T-cell (primary cell): ENCODE measurements at regions not wholly inside any gene's neighbourhood (a gene's known extent, or its start where the extent isn't known, plus 50 kb on each side); places are given as distances from the start of the nearest gene placed in this dataset.
A peak's percentile ranks its signal among the peaks of the same experiment; 100 is the strongest.

ENCODE experiments used
- ATAC-seq, 4 experiments: fragments of 200-7000 bp in 3 of 4; fragments of 150-1000 bp in 1 of 4; cut with Tn5 transposase; replicated peaks in 1 of 4; 1 replicate in 3 of 4; 2 replicates in 1 of 4; pipeline ENCODE4 v1.10.0; 2021; ENCODE audit warnings: moderate library complexity in 3 of 4, mild to moderate bottlenecking in 2 of 4, moderate number of reproducible peaks in 1 of 4
- CTCF ChIA-PET, 2 donors: fragments of 300-600 bp; sonication (Branson Sonifier 250); formaldehyde crosslinking; loops; one replicate each; lab custom pipeline; 2022; ENCODE audit warnings: antibody characterized with exemption in 2 of 2; lab: Charles Lee
- POLR2A ChIA-PET, 2 donors: fragments of 300-600 bp; sonication (Branson Sonifier 250); formaldehyde crosslinking; loops; one replicate each; lab custom pipeline; 2022; ENCODE audit warnings: antibody characterized with exemption in 2 of 2; lab: Charles Lee
- DNase-seq, 35 experiments: peaks; one replicate each; pipeline versions ENCODE4 v3.0.0 to v3.0.0-alpha.2; 2013 to 2023
- H3K27ac ChIP-seq: one replicate; pipeline ENCODE4 v1.5.1; 2013; ENCODE audit warnings: low read length
- H3K27me3 ChIP-seq, 2 experiments: replicated peaks in 1 of 2; 1 replicate in 1 of 2; 2 replicates in 1 of 2; pipeline versions ENCODE4 v1.6.1 to v1.7.0; 2013; ENCODE audit warnings: low read length in 1 of 2, mixed read lengths in 1 of 2; ENCODE audit not compliant: control insufficient read depth in 2 of 2, insufficient read depth in 2 of 2; ENCODE audit errors: extremely low read depth in 1 of 2
- H3K36me3 ChIP-seq, 2 donors: 1 replicate in 1 of 2; 2 replicates in 1 of 2; pipeline versions ENCODE4 v1.6.1 to v1.7.0; 2013; ENCODE audit warnings: low read length in 1 of 2; ENCODE audit not compliant: control insufficient read depth in 2 of 2, insufficient read depth in 1 of 2; ENCODE audit errors: extremely low read depth in 1 of 2
- H3K4me1 ChIP-seq, 2 experiments: 1 replicate in 1 of 2; 2 replicates in 1 of 2; pipeline versions ENCODE4 v1.6.1 to v1.7.0; 2013; ENCODE audit warnings: low read length in 2 of 2, mixed read lengths in 1 of 2; ENCODE audit not compliant: insufficient read depth in 2 of 2, control insufficient read depth in 1 of 2; ENCODE audit errors: extremely low read depth in 1 of 2
- H3K4me3 ChIP-seq, 2 donors: 1 replicate in 1 of 2; 2 replicates in 1 of 2; pipeline versions ENCODE4 v1.5.1 to v1.7.0; 2013; ENCODE audit warnings: mild to moderate bottlenecking in 2 of 2, low read length in 1 of 2, moderate library complexity in 1 of 2; ENCODE audit not compliant: control insufficient read depth in 1 of 2; ENCODE audit errors: extremely low read depth in 1 of 2
- H3K9me3 ChIP-seq: 2 replicates; pipeline ENCODE4 v1.7.0; 2013
- H3K27ac Mint-ChIP-seq, 2 donors: one replicate each; pipeline ENCODE4 v1.8.0; 2020 to 2021; ENCODE audit warnings: mild to moderate bottlenecking in 2 of 2, mixed read lengths in 2 of 2
- H3K27me3 Mint-ChIP-seq, 2 donors: one replicate each; pipeline ENCODE4 v1.8.0; 2021 to 2022; ENCODE audit warnings: mixed read lengths in 2 of 2
- H3K36me3 Mint-ChIP-seq: one replicate; pipeline ENCODE4 v1.8.0; 2021; ENCODE audit warnings: mixed read lengths
- H3K4me1 Mint-ChIP-seq, 3 donors: one replicate each; pipeline ENCODE4 v1.8.0; 2020 to 2022; ENCODE audit warnings: mixed read lengths in 3 of 3, mild to moderate bottlenecking in 1 of 3
- H3K4me3 Mint-ChIP-seq, 3 donors: one replicate each; pipeline ENCODE4 v1.8.0; 2020 to 2022; ENCODE audit warnings: mild to moderate bottlenecking in 3 of 3, mixed read lengths in 3 of 3, moderate library complexity in 3 of 3
- H3K9me3 Mint-ChIP-seq, 3 donors: one replicate each; pipeline ENCODE4 v1.8.0; 2020 to 2022; ENCODE audit warnings: mixed read lengths in 3 of 3
- WGBS: methylation state at CpG from one replicate; pipeline ENCODE4 v1.1.5; 2013; ENCODE audit warnings: missing lambda C conversion rate; ENCODE audit not compliant: insufficient coverage; 5-methylcytosine and 5-hydroxymethylcytosine counted together

- Mint-ChIP-seq H3K36me3 (no peaks in the 10 kb centered on the region), H3K27ac (no peak overlapping the region), H3K9me3 (no peaks in the 10 kb centered on the region), H3K4me1 (no peaks in the 10 kb centered on the region), H3K27me3 (peaks cover 20 to 29% of the 10 kb centered on the region in 2 donors), H3K4me3 (no peak overlapping the region)
- Histone ChIP-seq H3K4me3 (no peak overlapping the region), H3K27me3 (peaks cover 5 to 6% of the 10 kb centered on the region in 2 experiments), H3K4me1 (no peaks in the 10 kb centered on the region), H3K36me3 (no peaks in the 10 kb centered on the region), H3K9me3 (no peaks in the 10 kb centered on the region), H3K27ac (no peak overlapping the region)
- 17% methylated on average over 6 of the region's 7 CpGs for WGBS
- peak in 1 of 35 experiments; percentile 3 for DNase-seq
- ATAC-seq = no peak
- ChIA-PET CTCF (no interaction called here), POLR2A (no interaction called here)
These were observed 95.2 kb downstream of the APTX start for GRCh38 chr9:32906213-32906612.

DNA sequence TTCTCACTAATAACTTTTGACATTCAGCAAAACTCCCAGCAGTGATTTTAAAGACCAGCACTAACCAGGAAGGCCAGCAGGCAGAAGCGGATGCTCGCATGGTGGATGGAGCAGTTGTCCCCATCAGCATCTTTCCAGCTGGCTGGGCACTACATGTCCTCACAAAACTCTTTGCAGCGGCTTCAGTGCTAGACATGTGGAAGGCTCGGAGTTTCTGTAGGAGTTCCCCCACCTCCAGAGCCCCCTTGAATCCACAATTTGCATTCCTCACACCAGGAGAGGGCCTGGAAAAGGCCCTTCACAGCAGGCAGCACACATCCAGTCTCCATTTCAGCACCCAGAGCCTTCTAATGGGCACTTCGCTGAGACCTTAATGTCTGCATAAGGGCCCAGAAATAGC lies 85.6 kb downstream of the APTX start:
- POLR2A ChIA-PET = no interaction called here
- H3K4me3 ChIP-seq = no peak overlapping the region
- Mint-ChIP-seq H3K36me3 (no peaks in the 10 kb centered on the region), H3K4me3 (no peak overlapping the region), H3K4me1 (no peaks in the 10 kb centered on the region), H3K27me3 (peaks cover 3 to 8% of the 10 kb centered on the region in 2 donors), H3K27ac (no peak overlapping the region), H3K9me3 (no peaks in the 10 kb centered on the region)
- ATAC-seq (no peak), DNase-seq (no peak)
- H3K9me3 ChIP-seq = no peaks in the 10 kb centered on the region
- H3K36me3 ChIP-seq = no peaks in the 10 kb centered on the region
- WGBS = 83% methylated on average over 3 of the region's 5 CpGs
- H3K27ac ChIP-seq = no peak overlapping the region
- no peaks in the 10 kb centered on the region for H3K4me1 ChIP-seq
- CTCF ChIA-PET = no interaction called here
- H3K27me3 ChIP-seq = peaks cover 3% of the 10 kb centered on the region in 2 experiments

DNA sequence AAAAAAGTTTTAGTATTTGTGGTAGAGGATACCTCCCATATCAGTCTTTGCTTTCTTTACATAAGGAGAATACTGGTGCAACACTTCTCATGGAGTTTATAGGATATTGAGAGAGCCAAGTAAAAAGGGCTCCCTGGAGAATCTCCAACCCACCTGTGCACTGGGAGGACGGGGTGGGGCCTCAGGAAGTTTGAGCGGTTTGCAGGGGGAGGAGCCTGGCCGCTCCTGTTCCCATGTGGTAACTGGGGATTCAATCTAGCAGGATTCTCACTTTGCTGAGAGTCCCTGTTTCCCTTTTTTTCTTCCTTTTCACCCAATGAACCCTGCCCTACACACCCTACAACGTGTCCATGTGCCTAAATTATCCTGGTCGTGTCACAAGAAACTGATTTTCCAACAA lies 82.8 kb downstream of the APTX start:
- no peaks in the 10 kb centered on the region for H3K4me1 Mint-ChIP-seq
- H3K27me3 ChIP-seq = peaks cover 0 to 5% of the 10 kb centered on the region in 2 experiments
- peaks cover 3 to 8% of the 10 kb centered on the region in 2 donors for H3K27me3 Mint-ChIP-seq
- ChIA-PET POLR2A (no interaction called here), CTCF (interaction anchor here in 1 of 2 donors (0.6 kb wide), 1 partner anchor 452 kb away, joined by 5 read pairs; no protein-coding TSS in a partner anchor)
- no peaks in the 10 kb centered on the region for H3K9me3 ChIP-seq
- no peaks in the 10 kb centered on the region for H3K36me3 Mint-ChIP-seq
- ATAC-seq (no peak), DNase-seq (no peak)
- H3K4me3 ChIP-seq = no peak overlapping the region
- no peak overlapping the region for H3K4me3 Mint-ChIP-seq
- H3K36me3 ChIP-seq = no peaks in the 10 kb centered on the region
- H3K9me3 Mint-ChIP-seq = no peaks in the 10 kb centered on the region
- H3K4me1 ChIP-seq = no peaks in the 10 kb centered on the region
- WGBS = no CpG with 5 or more reads among the region's 5 CpGs
- no peak overlapping the region for H3K27ac ChIP-seq
- no peak overlapping the region for H3K27ac Mint-ChIP-seq
